NT2/D1 (cell line): ENCODE measurements at regions not wholly inside any gene's neighbourhood (a gene's known extent, or its start where the extent isn't known, plus 50 kb on each side); places are given as distances from the start of the nearest gene placed in this dataset.

Experiments used
- SUZ12 ChIP-seq: IDR thresholded peaks from 2 replicates; pipeline ENCODE4 v1.6.1; 2011; ENCODE audit not compliant: insufficient read length, insufficient read depth; ENCODE audit errors: extremely low read depth
- YY1 ChIP-seq: IDR thresholded peaks from 2 replicates; pipeline ENCODE4 v1.6.1; 2011; ENCODE audit not compliant: insufficient read length, insufficient read depth
- ZNF274 ChIP-seq: IDR thresholded peaks from 2 replicates; pipeline ENCODE4 v1.6.1; 2011; ENCODE audit warnings: mild to moderate bottlenecking, low read depth, low read length

GRCh38 chr11:95307286-95307685 is 76.3 kb upstream of the SESN3 start:
- TF ChIP-seq YY1 (no peak), ZNF274 (no peak), SUZ12 (no peak)
